EL (cell line): ENCODE measurements at regions not wholly inside any gene's neighbourhood (a gene's known extent, or its start where the extent isn't known, plus 50 kb on each side); places are given as distances from the start of the nearest gene placed in this dataset.
A peak's percentile ranks its signal among the peaks of the same experiment; 100 is the strongest.

ENCODE experiments used
- DNase-seq: peaks from one replicate; pipeline ENCODE4 v3.0.0-alpha.2; 2016

- DNase-seq = no peak
Measured at GRCh38 chr1:173128742-173129141, 78.0 kb upstream of the TNFSF18 start.

GRCh38 chr1:173127369-173128307 is 76.9 kb upstream of the TNFSF18 start:
- DNase-seq = no peak

- DNase-seq = no peak
Measured at GRCh38 chr1:173126421-173126820, 75.7 kb upstream of the TNFSF18 start.

GRCh38 chr1:173122958-173123852 is 72.5 kb upstream of the TNFSF18 start:
- peak; percentile 97 for DNase-seq

- DNase-seq = peak; percentile 34
Measured at GRCh38 chr1:173122344-173122935, 71.7 kb upstream of the TNFSF18 start.

DNA sequence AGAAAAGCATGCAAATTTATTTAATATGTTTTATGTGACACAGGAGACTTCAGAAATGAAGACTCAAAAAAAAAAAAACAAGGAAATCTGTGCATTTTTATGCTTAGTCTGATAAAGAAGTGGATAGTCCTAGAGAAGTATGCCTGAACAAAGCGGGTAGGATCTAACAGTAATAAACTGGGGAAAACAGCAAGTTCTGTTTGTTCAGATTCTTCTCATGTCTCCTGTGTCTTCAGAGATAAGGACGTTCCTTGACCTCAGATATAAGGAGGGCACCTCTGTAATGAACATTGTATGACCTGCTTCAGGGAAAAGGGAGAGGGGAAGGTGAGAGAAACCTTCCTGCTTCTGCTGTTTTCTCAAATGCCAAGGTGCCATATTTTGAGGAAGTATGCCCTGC is 67.7 kb upstream of the TNFSF18 start:
- DNase-seq = no peak

- no peak for DNase-seq
Measured at GRCh38 chr1:173117761-173118160, 67.0 kb upstream of the TNFSF18 start.

GRCh38 chr1:173117108-173117633 is 66.4 kb upstream of the TNFSF18 start:
- DNase-seq = no peak

GRCh38 chr1:173114346-173114745 is 63.6 kb upstream of the TNFSF18 start:
- no peak for DNase-seq

GRCh38 chr1:173113015-173113741 is 62.4 kb upstream of the TNFSF18 start:
- peak; percentile 69 for DNase-seq

DNA sequence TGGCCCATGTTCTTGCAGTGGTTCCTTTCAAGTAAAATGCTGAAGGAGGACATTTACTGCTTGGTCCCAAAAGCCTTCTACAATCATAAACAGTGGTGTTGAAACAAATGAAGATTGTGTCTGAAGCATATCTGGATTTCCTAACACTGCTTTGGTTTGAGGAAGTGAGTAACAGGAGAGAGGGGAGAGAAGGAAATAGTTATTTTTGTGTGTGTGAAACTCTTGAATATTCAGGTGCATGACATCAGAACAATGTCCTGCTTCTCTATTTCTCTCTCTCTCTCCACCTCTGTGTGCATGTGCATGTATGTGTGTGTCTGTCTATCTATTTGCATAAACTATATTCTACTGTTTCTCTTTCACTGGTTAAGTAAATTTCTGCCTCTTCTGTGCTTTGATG is 61.4 kb upstream of the TNFSF18 start:
- peak; percentile 10 for DNase-seq

DNA sequence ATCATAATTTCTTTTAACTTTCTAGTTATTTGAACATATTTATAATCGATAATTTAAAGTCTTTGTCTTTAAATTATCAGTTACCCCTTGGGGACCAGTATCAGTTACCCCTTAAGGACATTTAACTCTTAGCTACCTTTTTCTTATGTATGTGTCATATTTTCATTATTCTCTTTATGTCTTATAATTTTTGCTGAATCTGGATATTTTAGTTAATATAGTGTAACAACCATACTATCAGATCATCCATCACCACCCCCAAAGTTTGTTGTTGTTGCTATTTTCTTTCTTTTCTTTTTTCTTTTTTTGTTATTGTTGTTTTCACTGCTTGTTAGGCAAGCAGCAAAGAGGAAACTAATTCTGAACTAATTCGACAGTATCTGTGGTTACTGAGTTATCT is 57.0 kb upstream of the TNFSF18 start:
- DNase-seq = no peak

- DNase-seq = no peak
Measured at GRCh38 chr1:173103006-173103405, 52.3 kb upstream of the TNFSF18 start.

- no peak for DNase-seq
Measured at GRCh38 chr1:173101589-173101988, 50.8 kb upstream of the TNFSF18 start.

DNA sequence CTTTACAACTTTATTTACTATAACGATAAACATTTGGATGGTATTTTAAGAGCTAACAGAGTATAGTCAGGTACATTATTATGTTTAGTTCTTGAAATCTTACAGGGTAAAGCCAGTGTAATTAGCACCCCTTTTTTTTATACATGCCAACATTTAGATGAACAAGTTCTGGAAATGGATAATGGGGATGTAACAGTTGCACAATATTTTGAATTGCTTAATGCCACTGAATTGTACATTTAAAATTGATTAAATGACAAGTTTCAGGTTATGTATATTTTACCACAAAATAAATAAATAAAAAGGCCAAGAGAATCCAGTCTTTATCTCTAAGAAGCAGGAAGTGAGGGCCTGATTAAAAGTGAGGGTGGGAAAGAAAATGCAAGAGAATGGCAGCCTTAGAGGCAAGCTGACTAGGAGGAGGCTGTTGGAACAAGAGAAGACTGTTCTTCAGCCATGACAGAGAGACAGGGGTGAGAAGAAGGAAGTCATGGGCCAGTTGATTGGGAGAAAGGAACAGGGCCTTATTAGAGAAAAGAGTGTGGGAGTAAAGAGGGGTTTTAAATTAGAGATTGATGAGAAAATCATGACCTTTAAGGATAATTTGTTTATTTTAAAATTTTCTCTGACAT is 49.9 kb upstream of the TNFSF18 start:
- DNase-seq = no peak
